Uterus (tissue), 3 donors: ENCODE measurements at regions not wholly inside any gene's neighbourhood (a gene's known extent, or its start where the extent isn't known, plus 50 kb on each side); places are given as distances from the start of the nearest gene placed in this dataset.

Experiments
- DNase-seq, 2 donors: peaks; one replicate each; pipeline ENCODE4 v3.0.0-alpha.2; 2019 to 2020
- H3K27ac ChIP-seq, 2 donors: fragments of 200-600 bp; sonication (generic); 1 replicate in 1 of 2; 2 replicates in 1 of 2; pipeline ENCODE4 v1.5.1; 2016 to 2018
- H3K27me3 ChIP-seq, 2 donors: fragments of 200-600 bp; sonication (generic); one replicate each; pipeline ENCODE4 v1.5.1; 2018 to 2019; ENCODE audit warnings: control low read depth in 1 of 2
- H3K36me3 ChIP-seq, 2 donors: fragments of 200-600 bp; sonication (generic); one replicate each; pipeline ENCODE4 v1.5.1; 2019; ENCODE audit warnings: control low read depth in 1 of 2
- H3K4me1 ChIP-seq, 2 donors: fragments of 200-600 bp; sonication (generic); one replicate each; pipeline ENCODE4 v1.5.1; 2018 to 2019; ENCODE audit warnings: control low read depth in 1 of 2
- H3K4me3 ChIP-seq, 2 donors: fragments of 200-600 bp; sonication (generic); 1 replicate in 1 of 2; 2 replicates in 1 of 2; pipeline ENCODE4 v1.5.1; 2018 to 2019; ENCODE audit warnings: mild to moderate bottlenecking in 1 of 2
- H3K9me3 ChIP-seq, 2 donors: fragments of 200-600 bp; sonication (generic); one replicate each; pipeline ENCODE4 v1.5.1; 2019; ENCODE audit warnings: control low read depth in 1 of 2
- POLR2A ChIP-seq, 2 donors: fragments of 450-650 bp; IDR thresholded peaks; one replicate each; pipeline ENCODE4 v1.6.1; 2016; ENCODE audit warnings: antibody characterized with exemption in 2 of 2, mild to moderate bottlenecking in 1 of 2, moderate library complexity in 1 of 2
- intact Hi-C: fragments of 100-400 bp; cut with DNase I; formaldehyde crosslinking; loops from one replicate; pipeline ENCODE4 v1.15.1; 2023; ENCODE audit warnings: low total_unique reads
- TF ChIP-seq, protein P1 (sequence below), 4 experiments: fragments of 200-600 bp in 2 of 4; fragments of 450-650 bp in 2 of 4; sonication (generic) in 2 of 4; IDR thresholded peaks; one replicate each; pipeline ENCODE4 v1.5.1; 2016 to 2019; ENCODE audit warnings: antibody characterized with exemption in 4 of 4, mild to moderate bottlenecking in 2 of 4, moderate library complexity in 1 of 4
- donor health status: DM: yes; HTN: yes; CAD: no.

DNA sequence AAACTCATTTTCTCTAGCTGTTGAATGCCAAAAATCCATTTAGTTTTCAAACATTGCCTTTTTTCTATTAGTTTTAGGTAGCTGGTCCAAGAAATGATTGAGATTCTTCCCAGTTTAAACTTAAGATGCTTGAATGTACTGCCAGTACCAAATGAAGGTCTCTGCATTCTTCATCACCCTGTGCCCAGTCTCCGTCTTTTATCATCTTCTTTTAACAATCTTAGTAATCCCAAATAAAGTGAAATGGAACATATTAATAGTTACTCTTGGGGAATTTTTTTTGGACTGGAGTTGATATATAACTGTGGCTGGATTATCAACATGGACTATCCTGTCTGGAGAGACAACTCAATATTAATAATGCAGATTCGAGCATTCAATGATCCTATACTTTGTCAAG lies 54.1 kb upstream of the PCED1B start:
- intact Hi-C loops = no loop called here
- Histone ChIP-seq H3K4me1 (peaks cover 0 to 5% of the 10 kb centered on the region in 2 donors), H3K4me3 (no peak overlapping the region), H3K27ac (no peak overlapping the region), H3K36me3 (no peaks in the 10 kb centered on the region), H3K9me3 (no peaks in the 10 kb centered on the region), H3K27me3 (no peaks in the 10 kb centered on the region)
- TF ChIP-seq POLR2A (IDR thresholded peaks at IDR 0.05) = no peak
- TF ChIP-seq, protein P1, sequence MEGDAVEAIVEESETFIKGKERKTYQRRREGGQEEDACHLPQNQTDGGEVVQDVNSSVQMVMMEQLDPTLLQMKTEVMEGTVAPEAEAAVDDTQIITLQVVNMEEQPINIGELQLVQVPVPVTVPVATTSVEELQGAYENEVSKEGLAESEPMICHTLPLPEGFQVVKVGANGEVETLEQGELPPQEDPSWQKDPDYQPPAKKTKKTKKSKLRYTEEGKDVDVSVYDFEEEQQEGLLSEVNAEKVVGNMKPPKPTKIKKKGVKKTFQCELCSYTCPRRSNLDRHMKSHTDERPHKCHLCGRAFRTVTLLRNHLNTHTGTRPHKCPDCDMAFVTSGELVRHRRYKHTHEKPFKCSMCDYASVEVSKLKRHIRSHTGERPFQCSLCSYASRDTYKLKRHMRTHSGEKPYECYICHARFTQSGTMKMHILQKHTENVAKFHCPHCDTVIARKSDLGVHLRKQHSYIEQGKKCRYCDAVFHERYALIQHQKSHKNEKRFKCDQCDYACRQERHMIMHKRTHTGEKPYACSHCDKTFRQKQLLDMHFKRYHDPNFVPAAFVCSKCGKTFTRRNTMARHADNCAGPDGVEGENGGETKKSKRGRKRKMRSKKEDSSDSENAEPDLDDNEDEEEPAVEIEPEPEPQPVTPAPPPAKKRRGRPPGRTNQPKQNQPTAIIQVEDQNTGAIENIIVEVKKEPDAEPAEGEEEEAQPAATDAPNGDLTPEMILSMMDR (IDR thresholded peaks at IDR 0.05) = no peak
- no peak for DNase-seq

DNA sequence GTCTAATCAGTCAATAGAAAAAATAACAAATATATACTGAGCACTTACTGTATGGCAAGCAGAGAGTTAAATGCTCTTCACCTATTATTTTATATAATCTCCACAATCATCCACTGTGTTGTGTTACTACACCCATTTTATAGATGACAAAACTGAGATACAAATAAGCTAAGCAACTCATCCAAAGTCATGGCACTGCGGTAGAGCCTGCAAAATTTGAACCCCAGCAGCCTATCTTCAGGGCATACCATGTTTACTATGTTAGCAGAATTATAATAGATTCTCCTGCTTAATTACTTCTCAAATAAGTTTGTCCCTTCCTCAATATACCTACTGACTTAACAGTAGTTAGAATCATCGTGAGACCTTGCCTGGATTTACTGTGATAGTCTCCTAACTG lies 53.6 kb upstream of the PCED1B start:
- H3K9me3 ChIP-seq = no peaks in the 10 kb centered on the region
- intact Hi-C loops = no loop called here
- H3K36me3 ChIP-seq = no peaks in the 10 kb centered on the region
- no peaks in the 10 kb centered on the region for H3K27me3 ChIP-seq
- DNase-seq = no peak
- H3K4me3 ChIP-seq = no peak overlapping the region
- no peak overlapping the region for H3K27ac ChIP-seq
- TF ChIP-seq POLR2A (IDR thresholded peaks at IDR 0.05) = no peak
- TF ChIP-seq, protein P1 (IDR thresholded peaks at IDR 0.05) = no peak
- peaks cover 0 to 5% of the 10 kb centered on the region in 2 donors for H3K4me1 ChIP-seq

DNA sequence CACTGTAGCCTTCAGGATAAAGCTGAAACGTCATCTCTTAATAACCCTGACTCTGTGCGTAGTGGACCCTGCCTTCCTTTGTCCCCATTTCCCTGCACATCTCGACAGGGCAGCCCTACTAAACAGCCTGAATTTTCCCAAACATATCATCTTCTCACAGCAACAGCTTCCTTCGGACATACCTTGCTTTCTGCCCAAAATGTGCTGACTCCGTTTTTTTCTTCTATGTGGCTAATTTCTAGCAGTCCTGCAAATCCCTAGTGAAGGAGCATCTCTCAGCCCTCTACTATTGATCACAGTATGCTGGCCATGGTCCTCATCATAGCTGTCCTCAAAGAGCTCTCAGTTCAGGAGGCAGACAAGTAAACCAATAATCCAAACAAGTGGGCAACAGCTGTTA lies 53.1 kb upstream of the PCED1B start:
- Histone ChIP-seq H3K27me3 (no peaks in the 10 kb centered on the region), H3K4me3 (no peak overlapping the region), H3K36me3 (no peaks in the 10 kb centered on the region), H3K4me1 (peaks cover 0 to 5% of the 10 kb centered on the region in 2 donors), H3K9me3 (no peaks in the 10 kb centered on the region), H3K27ac (no peak overlapping the region)
- intact Hi-C loops = no loop called here
- no peak for DNase-seq
- no peak for TF ChIP-seq POLR2A (IDR thresholded peaks at IDR 0.05)
- TF ChIP-seq, protein P1 (IDR thresholded peaks at IDR 0.05) = no peak
